GM12875 (cell line): ENCODE measurements at regions not wholly inside any gene's neighbourhood (a gene's known extent, or its start where the extent isn't known, plus 50 kb on each side); places are given as distances from the start of the nearest gene placed in this dataset.

Experiments used
- H3K4me3 ChIP-seq: one replicate; pipeline ENCODE4 v1.5.1; 2011; ENCODE audit warnings: low read depth, low read length, control low read depth
- TF ChIP-seq, protein P1 (sequence below): IDR thresholded peaks from 2 replicates; pipeline ENCODE4 v1.5.1; 2011; ENCODE audit warnings: low read depth, mild to moderate bottlenecking, control low read depth, inconsistent platforms, low read length, moderate library complexity, borderline replicate concordance; ENCODE audit not compliant: insufficient read depth

DNA sequence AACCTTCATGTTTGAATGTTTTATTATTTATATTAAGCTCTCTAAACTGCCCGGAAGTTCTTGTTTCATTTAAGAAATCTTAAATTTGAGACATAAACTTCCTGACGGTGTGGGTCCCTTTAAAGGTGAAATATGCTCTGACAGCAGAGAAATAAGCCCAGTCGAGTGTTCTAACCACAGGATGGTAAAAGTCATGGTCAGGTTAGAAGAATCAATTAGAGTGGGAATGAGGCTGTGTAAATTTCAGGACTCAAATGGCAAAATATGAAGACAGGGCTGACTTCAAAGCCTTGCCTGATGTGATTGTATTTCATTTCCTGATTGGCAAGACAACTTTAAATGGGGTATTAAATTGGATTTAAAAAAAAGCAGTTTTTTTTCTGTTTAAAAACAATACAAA lies 432.9 kb upstream of the BRINP1 start:
- TF ChIP-seq, protein P1, sequence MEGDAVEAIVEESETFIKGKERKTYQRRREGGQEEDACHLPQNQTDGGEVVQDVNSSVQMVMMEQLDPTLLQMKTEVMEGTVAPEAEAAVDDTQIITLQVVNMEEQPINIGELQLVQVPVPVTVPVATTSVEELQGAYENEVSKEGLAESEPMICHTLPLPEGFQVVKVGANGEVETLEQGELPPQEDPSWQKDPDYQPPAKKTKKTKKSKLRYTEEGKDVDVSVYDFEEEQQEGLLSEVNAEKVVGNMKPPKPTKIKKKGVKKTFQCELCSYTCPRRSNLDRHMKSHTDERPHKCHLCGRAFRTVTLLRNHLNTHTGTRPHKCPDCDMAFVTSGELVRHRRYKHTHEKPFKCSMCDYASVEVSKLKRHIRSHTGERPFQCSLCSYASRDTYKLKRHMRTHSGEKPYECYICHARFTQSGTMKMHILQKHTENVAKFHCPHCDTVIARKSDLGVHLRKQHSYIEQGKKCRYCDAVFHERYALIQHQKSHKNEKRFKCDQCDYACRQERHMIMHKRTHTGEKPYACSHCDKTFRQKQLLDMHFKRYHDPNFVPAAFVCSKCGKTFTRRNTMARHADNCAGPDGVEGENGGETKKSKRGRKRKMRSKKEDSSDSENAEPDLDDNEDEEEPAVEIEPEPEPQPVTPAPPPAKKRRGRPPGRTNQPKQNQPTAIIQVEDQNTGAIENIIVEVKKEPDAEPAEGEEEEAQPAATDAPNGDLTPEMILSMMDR, result no peak
- H3K4me3 ChIP-seq, result no peak overlapping the region

DNA sequence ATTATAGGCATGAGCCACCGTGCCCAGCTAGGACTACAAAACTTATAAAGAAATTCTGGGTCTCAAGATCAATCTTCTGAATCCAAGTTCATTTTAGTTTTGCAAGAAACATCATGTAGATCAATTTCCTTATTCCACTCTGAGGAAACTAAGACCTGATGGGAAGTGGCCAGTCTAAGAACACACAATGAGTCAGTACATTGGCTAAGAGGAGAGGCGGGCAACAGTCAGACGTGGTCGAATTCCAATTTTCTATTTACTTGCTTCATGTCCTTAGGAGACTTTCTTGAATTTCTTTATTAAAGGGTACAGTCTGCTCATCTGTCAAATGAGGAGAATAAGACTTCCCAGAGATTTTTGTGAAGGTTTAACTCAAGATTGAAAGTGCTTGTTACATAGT lies 432.1 kb upstream of the BRINP1 start:
- TF ChIP-seq, protein P1, result no peak

DNA sequence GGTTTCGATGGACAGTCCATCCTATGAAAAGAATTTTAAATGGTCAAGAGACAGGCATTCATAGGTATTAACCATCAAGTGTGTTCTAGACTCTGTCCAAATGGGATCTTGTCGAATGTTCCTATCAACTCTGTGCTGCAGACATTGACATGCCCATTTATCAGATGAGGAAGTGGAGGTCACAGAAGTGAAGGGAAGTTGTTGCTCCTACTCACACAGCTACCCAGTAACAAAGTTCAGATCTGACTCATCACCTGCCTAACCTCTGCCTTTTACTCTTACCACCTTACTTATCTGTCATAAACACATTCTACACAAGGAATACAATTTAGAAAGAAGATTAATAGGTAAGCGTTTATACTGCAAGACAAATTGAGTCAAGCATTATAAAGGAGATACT lies 426.2 kb upstream of the BRINP1 start:
- TF ChIP-seq, protein P1, result no peak
- no peak overlapping the region for H3K4me3 ChIP-seq

More for the DNA sequence above, 432.1 kb upstream of the BRINP1 start:
- no peak overlapping the region for H3K4me3 ChIP-seq

DNA sequence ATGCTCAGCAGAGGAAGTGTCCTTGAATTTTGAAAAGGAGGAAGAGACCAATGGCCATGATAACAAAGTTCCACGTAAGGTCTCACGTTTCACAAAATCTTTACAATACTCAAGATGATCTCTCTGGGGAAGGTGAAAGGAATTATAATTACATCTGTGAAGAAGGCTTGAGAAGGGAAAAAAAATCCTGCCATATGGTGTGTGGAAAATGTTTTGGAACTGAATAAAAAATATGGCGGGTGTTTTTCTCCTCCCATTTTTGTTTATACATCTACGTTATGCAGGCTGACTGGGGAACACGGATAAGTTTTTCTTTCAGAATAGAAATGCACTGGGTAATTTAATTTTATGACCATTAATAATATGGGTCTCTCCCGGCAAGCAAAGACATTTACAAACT lies 425.6 kb upstream of the BRINP1 start:
- TF ChIP-seq, protein P1, result no peak
- H3K4me3 ChIP-seq, result no peak overlapping the region

DNA sequence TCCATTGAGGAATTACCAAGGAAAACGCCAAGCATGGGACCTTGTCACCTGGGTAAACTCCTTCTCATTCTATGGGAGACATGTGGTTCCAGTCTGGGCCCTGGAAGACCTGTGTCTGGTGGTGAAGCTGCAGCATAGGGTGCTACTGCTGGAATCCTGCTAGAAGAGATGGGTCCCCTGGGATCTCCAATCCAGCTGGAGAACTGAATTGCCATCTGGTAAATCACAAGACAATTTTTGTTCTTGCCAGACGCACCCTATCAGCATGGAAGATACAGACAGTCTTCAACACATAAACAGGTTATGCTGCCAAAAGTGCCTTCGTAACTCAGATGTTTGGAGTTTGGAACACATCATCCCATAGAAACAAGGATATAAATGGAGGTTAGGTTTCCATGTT lies 424.0 kb upstream of the BRINP1 start:
- TF ChIP-seq, protein P1, result no peak
- no peak overlapping the region for H3K4me3 ChIP-seq

DNA sequence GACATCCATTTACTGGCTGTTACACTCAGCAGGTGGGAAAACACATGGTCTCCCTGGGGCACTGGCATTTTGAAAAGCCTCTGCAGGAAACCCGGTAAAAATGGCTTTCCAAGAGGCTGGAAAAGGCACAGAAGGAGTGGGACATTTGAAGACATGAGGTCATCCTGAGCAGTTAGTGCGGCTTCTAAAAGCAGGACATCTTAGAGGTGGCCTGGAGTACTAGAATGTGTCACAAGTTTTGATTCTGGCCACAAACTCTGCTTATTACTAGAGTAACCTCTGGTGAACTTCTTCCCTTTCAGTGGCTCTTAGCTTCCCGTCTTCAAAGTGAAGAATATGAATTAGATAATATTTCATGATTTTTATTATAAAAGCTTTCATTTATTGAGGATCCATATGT lies 423.0 kb upstream of the BRINP1 start:
- TF ChIP-seq, protein P1, result no peak

DNA sequence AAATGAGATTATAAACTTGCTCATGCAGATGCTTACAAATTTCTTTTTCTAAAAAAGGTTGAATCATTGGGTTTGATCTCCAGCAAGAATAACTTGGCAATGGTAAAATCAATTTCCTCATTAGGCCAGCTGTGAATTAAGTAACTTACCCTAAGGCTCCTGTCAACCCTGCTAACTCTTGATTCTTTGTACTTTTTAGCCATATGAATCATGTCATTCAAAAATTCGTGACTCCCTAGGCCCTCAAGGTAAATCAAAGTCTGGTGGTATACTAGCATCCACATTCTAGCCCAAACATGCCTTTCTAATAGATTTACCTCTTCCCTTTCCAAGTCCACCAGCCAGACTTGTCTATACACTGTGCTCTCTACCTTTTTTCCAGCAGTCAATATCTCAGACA lies 420.8 kb upstream of the BRINP1 start:
- H3K4me3 ChIP-seq, result no peak overlapping the region
- TF ChIP-seq, protein P1, result no peak

More for the DNA sequence above, 423.0 kb upstream of the BRINP1 start:
- H3K4me3 ChIP-seq, result no peak overlapping the region
